ENCODE measurements at regions not wholly inside any gene's neighbourhood (a gene's known extent, or its start where the extent isn't known, plus 50 kb on each side); places are given as distances from the start of the nearest gene placed in this dataset.

GRCh38 chr1:100622966-100623762, 85.2 kb downstream of the GPR88 start:
- H3K27ac Mint-ChIP-seq (ENCODE audit: unreplicated experiment): peak overlapping the region; percentile 93
- H3K4me1 Mint-ChIP-seq (ENCODE audit: low read depth): peaks cover 65% of the 10 kb centered on the region
- no peaks in the 10 kb centered on the region for H3K36me3 Mint-ChIP-seq (ENCODE audit: low read depth)
- no peaks in the 10 kb centered on the region for H3K27me3 Mint-ChIP-seq (ENCODE audit: low read depth)
- H3K4me3 Mint-ChIP-seq (ENCODE audit: unreplicated experiment): peak overlapping the region; percentile 14
- no peak for DNase-seq (ENCODE audit: low spot score)
- TF ChIP-seq CTCF (IDR thresholded peaks at IDR 0.05): peak; percentile 11
- H3K9me3 Mint-ChIP-seq (ENCODE audit: low read depth): peaks cover 2% of the 10 kb centered on the region

- peaks cover 4% of the 10 kb centered on the region for H3K9me3 Mint-ChIP-seq (ENCODE audit: low read depth)
- TF ChIP-seq CTCF (IDR thresholded peaks at IDR 0.05): no peak
- H3K4me1 Mint-ChIP-seq (ENCODE audit: low read depth): peaks cover 77% of the 10 kb centered on the region
- H3K36me3 Mint-ChIP-seq (ENCODE audit: low read depth): no peaks in the 10 kb centered on the region
- H3K27me3 Mint-ChIP-seq (ENCODE audit: low read depth): no peaks in the 10 kb centered on the region
- no peak overlapping the region for H3K4me3 Mint-ChIP-seq (ENCODE audit: unreplicated experiment)
- no peak for DNase-seq (ENCODE audit: low spot score)
- peak overlapping the region; percentile 5 for H3K27ac Mint-ChIP-seq (ENCODE audit: unreplicated experiment)
Measured at GRCh38 chr1:100624886-100625610, 87.1 kb downstream of the GPR88 start.

GRCh38 chr1:100626397-100626796, 88.5 kb downstream of the GPR88 start:
- peaks cover 10% of the 10 kb centered on the region for H3K9me3 Mint-ChIP-seq (ENCODE audit: low read depth)
- no peak for DNase-seq (ENCODE audit: low spot score)
- peak overlapping the region; percentile 86 for H3K27ac Mint-ChIP-seq (ENCODE audit: unreplicated experiment)
- peaks cover 88% of the 10 kb centered on the region for H3K4me1 Mint-ChIP-seq (ENCODE audit: low read depth)
- H3K36me3 Mint-ChIP-seq (ENCODE audit: low read depth): no peaks in the 10 kb centered on the region
- no peak overlapping the region for H3K4me3 Mint-ChIP-seq (ENCODE audit: unreplicated experiment)
- no peak for TF ChIP-seq CTCF (IDR thresholded peaks at IDR 0.05)
- H3K27me3 Mint-ChIP-seq (ENCODE audit: low read depth): no peaks in the 10 kb centered on the region

GRCh38 chr1:100627054-100627716, 89.2 kb downstream of the GPR88 start:
- Mint-ChIP-seq H3K27ac (ENCODE audit: unreplicated experiment) (peak overlapping the region; percentile 86), H3K4me1 (ENCODE audit: low read depth) (peaks cover 83% of the 10 kb centered on the region), H3K9me3 (ENCODE audit: low read depth) (peaks cover 12% of the 10 kb centered on the region), H3K36me3 (ENCODE audit: low read depth) (no peaks in the 10 kb centered on the region), H3K4me3 (ENCODE audit: unreplicated experiment) (no peak overlapping the region), H3K27me3 (ENCODE audit: low read depth) (no peaks in the 10 kb centered on the region)
- TF ChIP-seq CTCF (IDR thresholded peaks at IDR 0.05): no peak
- no peak for DNase-seq (ENCODE audit: low spot score)

GRCh38 chr1:100627936-100628335, 90.0 kb downstream of the GPR88 start:
- Mint-ChIP-seq H3K27ac (ENCODE audit: unreplicated experiment) (peak overlapping the region; percentile 86), H3K36me3 (ENCODE audit: low read depth) (no peaks in the 10 kb centered on the region), H3K27me3 (ENCODE audit: low read depth) (no peaks in the 10 kb centered on the region), H3K4me1 (ENCODE audit: low read depth) (peaks cover 75% of the 10 kb centered on the region), H3K4me3 (ENCODE audit: unreplicated experiment) (no peak overlapping the region), H3K9me3 (ENCODE audit: low read depth) (peaks cover 12% of the 10 kb centered on the region)
- DNase-seq (ENCODE audit: low spot score): no peak
- TF ChIP-seq CTCF (IDR thresholded peaks at IDR 0.05): no peak

Measured in chondrocyte (in vitro differentiated cells).